Astrocyte (in vitro differentiated cells and primary cell): ENCODE measurements at regions not wholly inside any gene's neighbourhood (a gene's known extent, or its start where the extent isn't known, plus 50 kb on each side); places are given as distances from the start of the nearest gene placed in this dataset.

Experiments used
- CTCF ChIP-seq: IDR thresholded peaks from 2 replicates; pipeline ENCODE4 v1.5.1; 2011; ENCODE audit warnings: low read depth, mild to moderate bottlenecking, inconsistent platforms, low read length, moderate library complexity; ENCODE audit not compliant: insufficient read depth
- EZH2 ChIP-seq: IDR thresholded peaks from 2 replicates; pipeline ENCODE4 v1.6.1; 2012; ENCODE audit warnings: mild to moderate bottlenecking, low read length, inconsistent platforms; ENCODE audit not compliant: insufficient read depth

GRCh38 chr10:109259293-109259692 lies 664.0 kb downstream of the XPNPEP1 start:
- TF ChIP-seq CTCF: no peak
- TF ChIP-seq EZH2: no peak
